ENCODE measurements at regions not wholly inside any gene's neighbourhood (a gene's known extent, or its start where the extent isn't known, plus 50 kb on each side); places are given as distances from the start of the nearest gene placed in this dataset.

- POLR2A ChIA-PET = no interaction called here
- Histone ChIP-seq H3K9me3 (ENCODE audit: control insufficient read depth, insufficient read depth, low read length) (peaks cover 80% of the 10 kb centered on the region), H3K27ac (ENCODE audit: low read depth, low read length) (no peak overlapping the region), H3K4me3 (ENCODE audit: low read depth, low read length) (no peak overlapping the region), H3K27me3 (ENCODE audit: control insufficient read depth, insufficient read depth, low read length) (no peaks in the 10 kb centered on the region)
- CTCF ChIA-PET = interaction anchor here (0.6 kb wide), 1 partner anchor 99 kb away, joined by 7 read pairs; no protein-coding TSS in a partner anchor
- DNase-seq (ENCODE audit: low read depth, low spot score) = no peak
- TF ChIP-seq, protein P1, sequence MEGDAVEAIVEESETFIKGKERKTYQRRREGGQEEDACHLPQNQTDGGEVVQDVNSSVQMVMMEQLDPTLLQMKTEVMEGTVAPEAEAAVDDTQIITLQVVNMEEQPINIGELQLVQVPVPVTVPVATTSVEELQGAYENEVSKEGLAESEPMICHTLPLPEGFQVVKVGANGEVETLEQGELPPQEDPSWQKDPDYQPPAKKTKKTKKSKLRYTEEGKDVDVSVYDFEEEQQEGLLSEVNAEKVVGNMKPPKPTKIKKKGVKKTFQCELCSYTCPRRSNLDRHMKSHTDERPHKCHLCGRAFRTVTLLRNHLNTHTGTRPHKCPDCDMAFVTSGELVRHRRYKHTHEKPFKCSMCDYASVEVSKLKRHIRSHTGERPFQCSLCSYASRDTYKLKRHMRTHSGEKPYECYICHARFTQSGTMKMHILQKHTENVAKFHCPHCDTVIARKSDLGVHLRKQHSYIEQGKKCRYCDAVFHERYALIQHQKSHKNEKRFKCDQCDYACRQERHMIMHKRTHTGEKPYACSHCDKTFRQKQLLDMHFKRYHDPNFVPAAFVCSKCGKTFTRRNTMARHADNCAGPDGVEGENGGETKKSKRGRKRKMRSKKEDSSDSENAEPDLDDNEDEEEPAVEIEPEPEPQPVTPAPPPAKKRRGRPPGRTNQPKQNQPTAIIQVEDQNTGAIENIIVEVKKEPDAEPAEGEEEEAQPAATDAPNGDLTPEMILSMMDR (IDR thresholded peaks at IDR 0.05; ENCODE audit: low read depth, low read length) = no peak
These were observed 1957.5 kb upstream of the DEFB115 start for GRCh38 chr20:29299811-29300578.

- H3K27ac ChIP-seq (ENCODE audit: low read depth, low read length) = no peak overlapping the region
- H3K4me3 ChIP-seq (ENCODE audit: low read depth, low read length) = no peak overlapping the region
- no peaks in the 10 kb centered on the region for H3K27me3 ChIP-seq (ENCODE audit: control insufficient read depth, insufficient read depth, low read length)
- peaks cover 78% of the 10 kb centered on the region for H3K9me3 ChIP-seq (ENCODE audit: control insufficient read depth, insufficient read depth, low read length)
- POLR2A ChIA-PET = no interaction called here
- DNase-seq (ENCODE audit: low read depth, low spot score) = no peak
- TF ChIP-seq, protein P1 (IDR thresholded peaks at IDR 0.05; ENCODE audit: low read depth, low read length) = no peak
- CTCF ChIA-PET = no interaction called here
These were observed 1956.6 kb upstream of the DEFB115 start for GRCh38 chr20:29300579-29301551.

- DNase-seq (ENCODE audit: low read depth, low spot score) = no peak
- POLR2A ChIA-PET = no interaction called here
- Histone ChIP-seq H3K4me3 (ENCODE audit: low read depth, low read length) (no peak overlapping the region), H3K27ac (ENCODE audit: low read depth, low read length) (no peak overlapping the region), H3K9me3 (ENCODE audit: control insufficient read depth, insufficient read depth, low read length) (peaks cover 73% of the 10 kb centered on the region), H3K27me3 (ENCODE audit: control insufficient read depth, insufficient read depth, low read length) (no peaks in the 10 kb centered on the region)
- CTCF ChIA-PET = no interaction called here
- TF ChIP-seq, protein P1 (IDR thresholded peaks at IDR 0.05; ENCODE audit: low read depth, low read length) = no peak
These were observed 1955.7 kb upstream of the DEFB115 start for GRCh38 chr20:29301624-29302259.

- CTCF ChIA-PET = no interaction called here
- no peaks in the 10 kb centered on the region for H3K27me3 ChIP-seq (ENCODE audit: control insufficient read depth, insufficient read depth, low read length)
- peaks cover 69% of the 10 kb centered on the region for H3K9me3 ChIP-seq (ENCODE audit: control insufficient read depth, insufficient read depth, low read length)
- TF ChIP-seq, protein P1 (IDR thresholded peaks at IDR 0.05; ENCODE audit: low read depth, low read length) = no peak
- POLR2A ChIA-PET = no interaction called here
- no peak overlapping the region for H3K4me3 ChIP-seq (ENCODE audit: low read depth, low read length)
- no peak for DNase-seq (ENCODE audit: low read depth, low spot score)
- H3K27ac ChIP-seq (ENCODE audit: low read depth, low read length) = no peak overlapping the region
These were observed 1954.4 kb upstream of the DEFB115 start for GRCh38 chr20:29302979-29303644.

All from AG04450 (cell line).